ENCODE measurements at regions not wholly inside any gene's neighbourhood (a gene's known extent, or its start where the extent isn't known, plus 50 kb on each side); places are given as distances from the start of the nearest gene placed in this dataset.

- DNase-seq (ENCODE audit: low spot score), result no peak
Observed at GRCh38 chr5:167642779-167643517, 648.5 kb upstream of the WWC1 start.

- no peak for DNase-seq (ENCODE audit: low spot score)
Observed at GRCh38 chr5:167643631-167644280, 647.7 kb upstream of the WWC1 start.

GRCh38 chr5:167644619-167645018, 646.8 kb upstream of the WWC1 start:
- no peak for DNase-seq (ENCODE audit: low spot score)

- DNase-seq (ENCODE audit: low spot score), result no peak
Observed at GRCh38 chr5:167649471-167649870, 642.0 kb upstream of the WWC1 start.

GRCh38 chr5:167652690-167653089, 638.8 kb upstream of the WWC1 start:
- no peak for DNase-seq (ENCODE audit: low spot score)

GRCh38 chr5:167653645-167654106, 637.8 kb upstream of the WWC1 start:
- DNase-seq (ENCODE audit: low spot score), result no peak

GRCh38 chr5:167657016-167657415, 634.4 kb upstream of the WWC1 start:
- no peak for DNase-seq (ENCODE audit: low spot score)

- no peak for DNase-seq (ENCODE audit: low spot score)
Observed at GRCh38 chr5:167658889-167659288, 632.6 kb upstream of the WWC1 start.

GRCh38 chr5:167661605-167662004, 629.8 kb upstream of the WWC1 start:
- DNase-seq (ENCODE audit: low spot score), result no peak

- no peak for DNase-seq (ENCODE audit: low spot score)
Observed at GRCh38 chr5:167664222-167664804, 627.1 kb upstream of the WWC1 start.

- DNase-seq (ENCODE audit: low spot score), result no peak
Observed at GRCh38 chr5:167665841-167666375, 625.5 kb upstream of the WWC1 start.

- DNase-seq (ENCODE audit: low spot score), result no peak
Observed at GRCh38 chr5:167671176-167671575, 620.3 kb upstream of the WWC1 start.

GRCh38 chr5:167673942-167674341, 617.5 kb upstream of the WWC1 start:
- DNase-seq (ENCODE audit: low spot score), result no peak

GRCh38 chr5:167678481-167678880, 613.0 kb upstream of the WWC1 start:
- DNase-seq (ENCODE audit: low spot score), result no peak

- DNase-seq (ENCODE audit: low spot score), result peak; percentile 8
Observed at GRCh38 chr5:167684251-167684650, 607.2 kb upstream of the WWC1 start.

- peak; percentile 36 for DNase-seq (ENCODE audit: low spot score)
Observed at GRCh38 chr5:167688341-167689130, 602.9 kb upstream of the WWC1 start.

GRCh38 chr5:167694325-167695147, 596.9 kb upstream of the WWC1 start:
- no peak for DNase-seq (ENCODE audit: low spot score)

- DNase-seq (ENCODE audit: low spot score), result no peak
Observed at GRCh38 chr5:167696558-167697314, 594.7 kb upstream of the WWC1 start.

- no peak for DNase-seq (ENCODE audit: low spot score)
Observed at GRCh38 chr5:167699432-167699831, 592.0 kb upstream of the WWC1 start.

GRCh38 chr5:167701051-167701450, 590.4 kb upstream of the WWC1 start:
- no peak for DNase-seq (ENCODE audit: low spot score)

- no peak for DNase-seq (ENCODE audit: low spot score)
Observed at GRCh38 chr5:167702014-167702413, 589.4 kb upstream of the WWC1 start.
